ENCODE measurements at regions not wholly inside any gene's neighbourhood (a gene's known extent, or its start where the extent isn't known, plus 50 kb on each side); places are given as distances from the start of the nearest gene placed in this dataset.

DNA sequence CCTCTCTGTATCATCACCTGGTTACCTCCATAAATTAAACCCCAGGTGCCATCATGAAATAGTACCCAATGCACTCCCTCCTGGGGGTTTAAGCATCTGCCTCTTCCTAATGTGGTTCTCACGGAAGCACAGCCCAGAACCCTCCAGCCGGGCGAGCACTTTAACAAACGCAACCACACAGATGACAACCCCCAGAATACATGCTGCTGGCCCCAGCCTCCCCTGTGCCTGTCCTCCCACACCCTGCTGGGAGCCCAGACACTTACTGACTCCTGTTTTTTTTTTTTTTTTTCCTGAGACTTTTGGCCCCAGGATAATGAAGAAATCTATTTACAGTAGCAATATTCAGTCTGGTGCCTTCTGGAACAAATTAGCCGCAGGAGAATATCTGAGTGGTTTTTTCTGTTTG lies 50.0 kb upstream of the COL5A1 start:
- POLR2A ChIA-PET, result interaction anchor here (0.7 kb wide), 1 partner anchor 11 kb away, joined by 3 read pairs; no protein-coding TSS in a partner anchor
- TF ChIP-seq, protein P1, sequence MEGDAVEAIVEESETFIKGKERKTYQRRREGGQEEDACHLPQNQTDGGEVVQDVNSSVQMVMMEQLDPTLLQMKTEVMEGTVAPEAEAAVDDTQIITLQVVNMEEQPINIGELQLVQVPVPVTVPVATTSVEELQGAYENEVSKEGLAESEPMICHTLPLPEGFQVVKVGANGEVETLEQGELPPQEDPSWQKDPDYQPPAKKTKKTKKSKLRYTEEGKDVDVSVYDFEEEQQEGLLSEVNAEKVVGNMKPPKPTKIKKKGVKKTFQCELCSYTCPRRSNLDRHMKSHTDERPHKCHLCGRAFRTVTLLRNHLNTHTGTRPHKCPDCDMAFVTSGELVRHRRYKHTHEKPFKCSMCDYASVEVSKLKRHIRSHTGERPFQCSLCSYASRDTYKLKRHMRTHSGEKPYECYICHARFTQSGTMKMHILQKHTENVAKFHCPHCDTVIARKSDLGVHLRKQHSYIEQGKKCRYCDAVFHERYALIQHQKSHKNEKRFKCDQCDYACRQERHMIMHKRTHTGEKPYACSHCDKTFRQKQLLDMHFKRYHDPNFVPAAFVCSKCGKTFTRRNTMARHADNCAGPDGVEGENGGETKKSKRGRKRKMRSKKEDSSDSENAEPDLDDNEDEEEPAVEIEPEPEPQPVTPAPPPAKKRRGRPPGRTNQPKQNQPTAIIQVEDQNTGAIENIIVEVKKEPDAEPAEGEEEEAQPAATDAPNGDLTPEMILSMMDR (IDR thresholded peaks at IDR 0.05; ENCODE audit: control extremely low read depth, extremely low read depth, low read depth, missing control alignments), result no peak
- DNase-seq (ENCODE audit: extremely low spot score), result no peak
- CTCF ChIA-PET, result no interaction called here
